GM12892 (cell line): ENCODE measurements at regions not wholly inside any gene's neighbourhood (a gene's known extent, or its start where the extent isn't known, plus 50 kb on each side); places are given as distances from the start of the nearest gene placed in this dataset.
"Not testable (repeated sequence)": the region's sequence is repeated elsewhere in the genome, so short reads cannot be mapped to it uniquely, and the experiment has no call there.

Experiments
- DNase-seq: peaks from one replicate; pipeline ENCODE4 v3.0.0; 2011; ENCODE audit not compliant: insufficient read length
- FAIRE-seq: peaks from 2 replicates; lab custom pipeline; 2011; peaks lifted over from hg19 to GRCh38; lab: Jason Lieb, UNC
- POLR2A ChIP-seq: IDR thresholded peaks from 2 replicates; pipeline ENCODE4 v1.6.1; 2011; ENCODE audit warnings: low read depth, low read length, control low read depth
- POLR2AphosphoS5 ChIP-seq: IDR thresholded peaks from 2 replicates; pipeline ENCODE4 v1.6.1; 2011; ENCODE audit warnings: low read depth, low read length, control low read depth
- TAF1 ChIP-seq: IDR thresholded peaks from 2 replicates; pipeline ENCODE4 v1.6.1; 2011; ENCODE audit warnings: low read depth, mild to moderate bottlenecking, control low read depth, low read length, borderline replicate concordance

DNA sequence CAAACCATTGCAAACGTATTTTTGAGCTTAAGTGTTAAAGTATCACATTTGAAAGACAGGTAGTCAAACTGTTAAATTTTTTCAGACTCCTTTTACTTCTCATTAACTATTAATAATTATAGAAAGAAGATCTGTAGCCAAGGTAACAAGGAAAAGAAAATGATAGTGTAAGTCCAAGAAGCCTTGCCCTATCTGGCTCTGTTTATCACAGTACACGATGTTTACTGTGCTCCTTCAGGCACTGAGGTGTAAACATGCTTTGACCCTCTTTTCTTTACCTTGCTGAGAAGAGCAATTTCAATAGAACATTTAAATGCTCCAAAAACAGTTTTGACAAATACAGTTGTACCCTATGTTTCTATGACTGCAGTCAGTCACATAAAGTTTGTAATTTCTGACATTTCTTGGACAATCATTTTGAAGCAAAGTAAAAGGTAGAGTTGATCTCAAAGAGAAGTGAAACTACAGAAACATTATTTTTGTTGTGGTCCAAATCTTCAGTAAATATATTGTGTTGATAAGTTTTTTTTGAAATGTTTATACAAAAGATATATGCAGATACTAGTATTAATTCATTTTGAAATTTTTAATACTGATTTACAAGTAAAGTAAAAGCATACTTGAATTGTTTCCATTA is 152.6 kb upstream of the KYNU start:
- no peak for TF ChIP-seq TAF1
- DNase-seq (no peak), FAIRE-seq (no peak)

DNA sequence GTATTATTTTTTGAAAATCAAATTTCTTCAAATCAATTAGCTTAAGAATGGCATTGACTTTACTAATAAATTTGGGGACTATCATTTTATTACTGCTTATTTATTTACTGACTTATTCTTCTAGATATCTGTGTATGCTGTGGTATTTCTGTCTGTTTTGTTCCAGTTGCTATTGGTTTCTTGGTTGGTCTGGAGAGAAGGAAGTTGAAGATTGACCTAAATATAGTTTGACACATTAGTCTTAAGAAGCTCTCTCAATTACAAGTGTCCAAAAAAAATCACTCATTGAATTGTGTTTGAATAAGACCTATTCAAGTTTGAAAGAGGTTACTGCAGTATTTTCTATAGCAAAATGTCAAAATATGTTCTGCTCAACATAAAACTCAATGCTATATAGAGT is 153.3 kb upstream of the KYNU start:
- DNase-seq (no peak), FAIRE-seq (no peak)
- TF ChIP-seq TAF1 = no peak
- TF ChIP-seq POLR2AphosphoS5 = no peak

DNA sequence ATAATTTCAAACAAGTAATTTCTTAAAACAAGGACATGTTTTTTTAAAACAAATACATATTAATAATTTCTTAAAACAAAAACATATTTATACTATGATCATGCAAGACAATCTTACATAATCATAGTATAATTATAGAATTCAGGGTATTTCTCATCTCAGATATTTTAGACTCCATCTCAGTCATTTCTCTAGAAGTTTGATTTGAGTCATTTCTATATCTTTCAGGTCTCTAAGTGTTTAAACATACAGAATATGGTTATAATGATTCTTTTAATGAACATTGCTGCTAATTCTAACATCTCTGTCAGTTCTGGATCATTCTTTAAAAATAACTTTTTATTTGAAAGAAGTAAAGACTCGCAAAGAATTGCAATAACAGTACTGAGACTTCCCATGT is 154.2 kb upstream of the KYNU start:
- DNase-seq (no peak), FAIRE-seq (no peak)
- no peak for TF ChIP-seq POLR2A
- TF ChIP-seq POLR2AphosphoS5 = no peak
- no peak for TF ChIP-seq TAF1

DNA sequence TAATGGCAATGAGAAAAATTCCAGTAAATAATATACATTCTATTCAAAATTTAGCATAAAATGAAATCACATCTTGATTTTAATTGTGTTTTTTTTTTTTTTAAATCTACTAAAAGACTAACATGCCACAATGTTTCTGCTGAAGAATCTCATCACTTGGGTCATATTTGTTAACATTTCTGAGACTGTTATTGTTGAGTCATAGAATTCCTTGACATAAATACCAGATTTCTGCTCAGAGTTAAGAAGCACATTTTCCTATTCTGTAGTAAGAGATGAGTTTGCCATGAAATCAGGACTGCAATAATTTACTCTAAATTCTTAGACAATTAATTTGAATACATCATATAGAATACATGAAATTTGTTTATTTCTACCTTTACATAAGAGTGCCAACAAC is 154.9 kb upstream of the KYNU start:
- no peak for TF ChIP-seq TAF1
- TF ChIP-seq POLR2A = no peak
- TF ChIP-seq POLR2AphosphoS5 = no peak
- FAIRE-seq (no peak), DNase-seq (no peak)

DNA sequence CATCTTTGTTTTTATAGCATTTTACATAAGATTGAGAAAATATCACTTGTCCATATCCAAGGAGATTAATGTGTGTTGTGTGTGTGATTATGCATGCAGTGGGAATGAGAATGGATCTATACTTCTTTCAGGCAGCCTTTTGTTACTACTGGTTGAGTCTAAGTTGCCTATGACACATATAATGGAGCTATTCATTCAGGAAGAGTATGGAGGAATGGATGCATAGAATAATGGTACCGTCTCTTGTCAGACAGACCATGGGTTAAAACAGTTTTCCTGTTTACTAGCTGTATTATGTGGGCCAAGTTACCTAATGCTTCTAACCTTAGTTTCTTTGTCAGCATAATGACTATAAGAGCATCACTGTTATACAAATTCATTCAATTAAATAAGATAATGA is 155.4 kb upstream of the KYNU start:
- no peak for TF ChIP-seq POLR2A
- no peak for TF ChIP-seq POLR2AphosphoS5
- no peak for TF ChIP-seq TAF1
- FAIRE-seq (no peak), DNase-seq (no peak)

DNA sequence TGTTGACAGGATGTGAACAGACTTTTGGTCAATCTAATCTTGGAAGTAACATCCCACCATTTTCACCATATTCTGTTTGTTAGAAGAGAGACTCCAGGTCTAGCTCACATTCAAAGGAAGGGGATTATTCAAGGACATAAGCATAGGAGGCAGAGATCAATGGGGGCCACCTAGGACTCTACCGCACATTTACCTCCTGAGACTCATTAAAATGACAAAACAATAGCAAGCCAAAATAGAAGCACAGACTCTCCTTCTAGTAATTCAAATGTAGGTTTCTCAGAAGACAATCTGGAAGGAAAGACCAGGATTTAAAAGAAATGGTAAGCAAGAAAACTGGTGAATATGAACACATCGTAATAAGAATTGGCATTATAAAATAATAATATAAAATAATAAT is 156.4 kb upstream of the KYNU start:
- FAIRE-seq (no peak), DNase-seq (no peak)
- TF ChIP-seq POLR2A (no peak), TAF1 (no peak), POLR2AphosphoS5 (no peak)

DNA sequence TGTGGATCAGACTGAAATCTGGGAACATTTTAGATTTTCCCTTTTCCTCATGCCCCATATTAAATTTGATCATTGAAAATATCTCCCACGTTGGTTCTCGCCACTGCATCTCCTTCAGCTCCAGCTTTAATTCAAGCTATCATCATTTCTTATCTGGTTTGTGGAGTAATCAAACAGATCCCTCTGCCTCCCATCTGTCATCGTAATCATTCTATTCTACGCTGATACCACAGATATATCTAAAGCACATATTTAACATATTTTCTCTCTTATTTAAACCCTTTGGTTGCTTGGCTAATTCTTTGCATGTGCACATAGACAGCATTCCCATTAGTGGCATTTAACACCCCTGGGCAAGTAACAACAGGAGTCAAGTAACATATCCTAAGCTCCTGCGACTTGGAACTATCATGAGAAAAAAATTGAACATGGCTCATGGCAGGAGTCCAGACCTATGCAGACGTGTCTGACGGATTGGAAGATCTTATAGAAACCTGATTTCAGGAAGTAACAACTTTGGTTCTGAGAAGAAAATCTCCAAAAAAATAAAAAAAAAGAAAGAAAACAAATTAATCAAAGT is 158.8 kb upstream of the KYNU start:
- TF ChIP-seq TAF1 = no peak
- TF ChIP-seq POLR2AphosphoS5 = no peak
- no peak for TF ChIP-seq POLR2A
- no peak for FAIRE-seq
- no peak for DNase-seq

DNA sequence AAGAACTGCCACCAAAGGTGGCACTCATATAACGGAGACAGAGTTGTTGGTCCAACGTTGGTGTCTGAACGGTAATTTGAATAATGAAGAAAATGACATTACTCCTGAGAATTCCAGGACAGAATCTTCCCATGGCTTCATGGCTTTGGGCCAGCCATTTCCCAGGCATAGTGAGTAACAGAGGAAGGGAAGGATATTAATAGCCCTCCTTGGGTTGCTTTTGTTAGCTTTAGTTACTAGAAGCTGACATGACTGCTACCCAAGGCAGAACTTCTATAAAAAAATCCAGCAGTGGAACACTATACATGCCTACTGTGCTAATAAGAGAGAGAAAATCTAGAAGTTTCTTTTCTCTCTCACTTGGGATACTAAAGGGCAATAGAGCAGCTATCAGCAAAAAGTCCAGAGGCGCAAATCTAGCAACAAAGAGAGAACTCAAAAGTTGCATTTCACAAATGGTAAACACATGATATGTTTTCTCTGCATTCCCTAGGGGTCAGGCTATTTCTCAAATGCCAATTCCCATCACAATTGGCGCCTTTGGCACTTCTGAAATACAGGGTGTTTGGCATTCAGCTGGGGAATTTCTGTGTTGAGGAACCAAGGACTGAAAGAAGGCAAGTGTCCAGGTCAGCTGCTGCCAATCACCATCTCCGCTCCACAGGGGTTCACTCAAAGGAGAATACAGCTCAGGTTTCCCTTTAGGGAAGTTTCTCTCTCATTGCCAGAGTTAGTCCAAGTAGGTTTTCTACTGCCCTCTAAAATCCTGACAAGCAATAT is 160.8 kb upstream of the KYNU start:
- FAIRE-seq (no peak), DNase-seq (no peak)
- TF ChIP-seq TAF1 (no peak), POLR2A (no peak), POLR2AphosphoS5 (no peak)

DNA sequence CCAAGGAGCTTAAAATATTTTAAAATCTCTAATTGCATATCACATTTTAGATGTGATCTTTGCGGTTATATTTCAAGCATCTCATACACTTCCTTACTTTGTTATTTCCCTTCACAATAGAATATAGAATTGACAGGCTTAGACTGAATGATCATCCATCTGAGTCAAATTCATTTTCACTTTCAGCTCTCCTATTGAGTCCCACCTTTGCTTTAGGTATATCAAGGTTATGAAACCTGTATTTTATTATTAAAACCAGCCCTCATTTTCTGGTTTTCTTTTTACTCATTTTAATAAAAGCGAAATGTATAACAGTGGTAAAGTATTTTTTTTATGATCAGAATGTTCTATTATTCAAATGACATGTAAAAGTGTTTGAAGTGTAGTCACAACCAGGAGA is 162.9 kb upstream of the KYNU start:
- no peak for FAIRE-seq
- TF ChIP-seq TAF1 = no peak
- TF ChIP-seq POLR2AphosphoS5 = no peak
- no peak for TF ChIP-seq POLR2A

DNA sequence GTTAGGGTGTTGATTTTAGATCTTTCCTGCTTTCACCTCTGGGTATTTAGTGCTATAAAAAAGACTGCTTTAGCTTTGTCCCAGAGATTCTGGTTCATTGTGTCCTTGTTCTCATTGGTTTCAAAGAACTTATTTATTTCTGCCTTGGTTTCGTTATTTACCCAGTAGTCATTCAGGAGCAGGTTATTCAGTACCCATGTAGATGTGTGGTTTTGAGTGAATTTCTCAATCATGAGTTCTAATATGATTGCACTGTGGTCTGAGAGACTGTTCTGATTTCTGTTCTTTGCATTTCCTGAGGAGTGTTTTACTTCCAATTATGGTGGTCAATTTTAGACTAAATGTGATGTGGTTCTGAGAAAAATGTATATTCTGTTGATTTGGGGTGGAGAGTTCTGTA is 167.1 kb upstream of the KYNU start:
- no peak for DNase-seq
- FAIRE-seq = no peak
- TF ChIP-seq POLR2AphosphoS5 = no peak

More for the DNA sequence above, 162.9 kb upstream of the KYNU start:
- DNase-seq = no peak

DNA sequence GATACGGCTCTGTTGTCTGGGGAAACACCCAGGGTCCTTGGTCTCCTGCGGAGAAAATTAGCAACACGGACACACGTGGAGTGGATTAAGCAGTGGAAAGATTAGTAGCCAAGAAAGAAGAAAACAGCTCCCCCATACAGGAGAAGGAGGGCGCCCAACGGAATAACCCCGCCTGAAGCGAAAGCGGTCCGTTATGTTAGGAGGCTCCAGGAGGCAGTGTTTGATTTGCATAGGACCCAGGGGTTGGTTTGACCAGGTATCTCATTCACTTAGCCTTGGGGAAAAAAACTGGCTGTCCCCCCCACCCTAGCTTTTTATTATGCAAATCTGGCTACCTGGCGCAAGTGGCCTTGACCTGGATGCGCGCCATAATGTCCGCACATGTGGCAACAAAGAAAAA is 170.1 kb upstream of the KYNU start:
- no peak for DNase-seq
- no peak for FAIRE-seq
- TF ChIP-seq POLR2A = no peak
- no peak for TF ChIP-seq POLR2AphosphoS5
- TF ChIP-seq TAF1 = no peak

DNA sequence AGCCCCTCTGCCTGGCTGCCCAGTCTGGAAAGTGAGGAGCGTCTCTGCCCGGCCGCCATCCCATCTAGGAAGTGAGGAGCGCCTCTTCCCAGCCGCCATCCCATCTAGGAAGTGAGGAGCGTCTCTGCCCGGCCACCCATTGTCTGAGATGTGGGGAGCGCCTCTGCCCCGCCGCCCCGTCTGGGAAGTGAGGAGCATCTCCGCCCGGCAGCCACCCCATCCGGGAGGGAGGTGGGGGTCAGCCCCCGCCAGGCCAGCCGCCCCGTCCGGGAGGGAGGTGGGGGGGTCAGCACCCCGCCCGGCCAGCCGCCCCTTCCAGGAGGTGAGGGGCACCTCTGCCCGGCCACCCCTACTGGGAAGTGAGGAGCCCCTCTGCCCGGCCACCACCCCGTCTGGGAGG is 175.1 kb upstream of the KYNU start:
- not testable (repeated sequence) for FAIRE-seq

DNA sequence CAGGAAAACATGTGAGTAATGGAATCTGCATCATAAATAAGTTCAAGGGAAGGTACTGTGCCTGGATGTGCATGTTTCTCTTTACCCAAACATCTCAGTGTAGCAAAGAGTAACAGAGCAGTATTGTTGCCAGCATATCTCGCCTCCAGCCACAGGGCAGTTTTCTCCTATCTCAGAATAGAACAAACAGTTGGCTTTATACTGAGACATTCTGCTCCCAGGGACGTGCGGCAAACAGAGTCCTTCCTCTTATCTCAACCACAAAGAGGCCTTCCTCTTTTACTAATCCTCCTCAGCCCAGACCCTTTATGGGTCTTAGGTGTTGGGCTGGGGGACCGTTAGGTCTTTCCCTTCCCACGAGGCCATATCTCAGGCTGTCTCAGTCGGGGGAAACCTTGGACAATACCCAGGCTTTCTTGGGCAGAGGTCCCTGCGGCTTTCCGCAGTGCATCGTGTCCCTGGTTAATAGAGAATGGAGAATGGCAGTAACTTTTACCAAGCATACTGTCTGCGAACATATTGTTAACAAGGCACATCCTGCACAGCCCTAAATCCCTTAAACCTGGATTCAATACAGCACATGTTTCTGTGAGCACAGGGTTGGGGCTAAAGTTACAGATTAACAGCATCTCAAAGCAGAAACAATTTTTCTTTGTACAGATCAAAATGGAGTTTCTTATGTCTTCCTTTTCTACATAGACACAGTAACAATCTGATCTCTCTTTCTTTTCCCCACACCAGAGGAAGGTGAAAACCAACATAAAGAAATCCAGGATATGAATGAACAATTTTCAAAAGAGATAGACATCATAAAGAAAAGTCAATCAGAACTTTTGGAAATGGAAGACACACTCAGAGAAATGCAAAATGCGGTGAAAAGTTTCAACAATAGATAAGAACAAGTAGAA is 181.9 kb upstream of the KYNU start:
- DNase-seq, FAIRE-seq: not testable (repeated sequence)

More for the DNA sequence above, 175.1 kb upstream of the KYNU start:
- DNase-seq = not testable (repeated sequence)
